ENCODE measurements at regions not wholly inside any gene's neighbourhood (a gene's known extent, or its start where the extent isn't known, plus 50 kb on each side); places are given as distances from the start of the nearest gene placed in this dataset.

DNA sequence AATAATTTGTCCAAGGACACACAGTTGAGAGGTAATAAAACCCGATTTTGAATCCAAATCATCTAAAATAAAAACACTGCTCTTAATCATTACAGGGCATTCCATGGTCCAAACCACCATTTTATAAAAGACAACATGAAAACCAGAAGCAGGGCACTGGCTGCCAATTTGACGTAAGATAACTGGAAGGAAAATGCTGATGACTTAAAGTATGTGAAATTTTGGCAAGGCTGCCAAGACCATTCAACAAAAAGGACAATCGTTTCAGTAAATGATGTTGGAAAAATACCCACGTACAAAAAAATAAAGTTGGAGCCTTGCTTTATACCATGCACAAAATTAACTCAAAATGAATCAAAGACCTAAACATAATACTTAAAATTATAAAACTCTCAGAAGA is 344.4 kb downstream of the RAPGEF2 start:
- no peaks in the 10 kb centered on the region for H3K9me3 Mint-ChIP-seq (ENCODE audit: insufficient read depth)
- intact Hi-C loops (cut with micrococcal nuclease), result loop anchor here (5.0 kb wide), 1 partner anchor 1195 kb away; no protein-coding TSS in a partner anchor

DNA sequence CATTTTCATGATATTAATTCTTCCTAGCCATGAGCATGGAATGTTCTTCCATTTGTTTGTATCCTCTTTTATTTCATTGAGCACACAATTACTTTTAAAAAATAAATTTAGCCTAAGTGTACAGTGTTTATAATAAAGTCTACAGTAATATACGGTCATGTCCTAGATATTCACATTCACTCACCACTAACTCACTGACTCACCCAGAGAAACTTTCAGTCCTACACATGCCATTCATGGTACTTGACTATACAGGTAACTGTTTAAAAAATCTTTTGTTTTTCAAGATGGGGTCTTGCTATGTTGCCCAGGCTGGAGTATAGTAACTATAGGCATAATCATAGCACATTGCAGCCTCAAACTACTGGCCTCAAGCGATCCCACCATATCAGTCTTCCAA is 348.1 kb downstream of the RAPGEF2 start:
- no peak overlapping the region for H3K4me2 ChIP-seq (replicated peaks; ENCODE audit: low read depth, low read length, poor library complexity, severe bottlenecking)
- no CpG with 5 or more reads among the region's 2 CpGs for WGBS (ENCODE audit: insufficient coverage)
- Mint-ChIP-seq H3K4me3 (no peak overlapping the region), H3K4me1 (no peaks in the 10 kb centered on the region), H3K27ac (no peak overlapping the region), H3K27me3 (peaks cover 16% of the 10 kb centered on the region), H3K9me3 (ENCODE audit: insufficient read depth) (no peaks in the 10 kb centered on the region)
- no peak overlapping the region for H3K27ac ChIP-seq (ENCODE audit: low read length in 2 of 2)
- intact Hi-C loops (cut with micrococcal nuclease), result no loop called here
- POLR2A ChIA-PET, result no interaction called here
- no peaks in the 10 kb centered on the region for H3K9me3 ChIP-seq (ENCODE audit: control extremely low read depth in 1 of 3, control insufficient read depth in 2 of 3, insufficient read depth in 1 of 3, low read length in 2 of 3)
- no peak overlapping the region for H3K4me3 ChIP-seq (ENCODE audit: control extremely low read depth in 1 of 5, extremely low read depth in 1 of 5, insufficient read depth in 1 of 5, low read depth in 2 of 5, low read length in 4 of 5)
- no peak overlapping the region for H2AFZ ChIP-seq (ENCODE audit: insufficient read depth, low read depth, low read length, poor library complexity, severe bottlenecking)
- no peaks in the 10 kb centered on the region for H3K27me3 ChIP-seq (replicated peaks in 1 of 4; ENCODE audit: control extremely low read depth in 1 of 4, control insufficient read depth in 3 of 4, insufficient read depth in 4 of 4, low read length in 3 of 4)
- no peak overlapping the region for H3K9ac ChIP-seq (ENCODE audit: low read length)
- no peak for TF ChIP-seq EZH2 (IDR thresholded peaks at IDR 0.05; ENCODE audit: borderline replicate concordance, insufficient read depth, low read depth, low read length, poor library complexity, severe bottlenecking)
- TF ChIP-seq CTCF (IDR thresholded peaks at IDR 0.05), result no peak
- H3K79me2 ChIP-seq (ENCODE audit: control insufficient read depth, insufficient read depth, low read length), result no peaks in the 10 kb centered on the region
- no peak for DNase-seq
- no peaks in the 10 kb centered on the region for H3K36me3 ChIP-seq (replicated peaks in 1 of 2; ENCODE audit: control extremely low read depth in 1 of 2, control insufficient read depth in 1 of 2, extremely low read depth in 1 of 2, insufficient read depth in 2 of 2, low read length in 1 of 2)
- H3K4me1 ChIP-seq (ENCODE audit: control insufficient read depth in 2 of 2, insufficient read depth in 2 of 2, low read length in 2 of 2), result no peaks in the 10 kb centered on the region
- no peak for ATAC-seq (ENCODE audit: low read depth)
- H4K20me1 ChIP-seq (ENCODE audit: control insufficient read depth, insufficient read depth, low read length, poor library complexity, severe bottlenecking), result no peaks in the 10 kb centered on the region
- CTCF ChIA-PET, result no interaction called here

More for the DNA sequence above, 344.4 kb downstream of the RAPGEF2 start:
- Mint-ChIP-seq H3K27ac (no peak overlapping the region), H3K4me1 (no peaks in the 10 kb centered on the region), H3K4me3 (no peak overlapping the region), H3K27me3 (peaks cover 22% of the 10 kb centered on the region)
- Histone ChIP-seq H3K4me1 (ENCODE audit: control insufficient read depth in 2 of 2, insufficient read depth in 2 of 2, low read length in 2 of 2) (no peaks in the 10 kb centered on the region), H3K27me3 (replicated peaks in 1 of 4; ENCODE audit: control extremely low read depth in 1 of 4, control insufficient read depth in 3 of 4, insufficient read depth in 4 of 4, low read length in 3 of 4) (no peaks in the 10 kb centered on the region), H3K4me3 (ENCODE audit: control extremely low read depth in 1 of 5, extremely low read depth in 1 of 5, insufficient read depth in 1 of 5, low read depth in 2 of 5, low read length in 4 of 5) (no peak overlapping the region), H3K9me3 (ENCODE audit: control extremely low read depth in 1 of 3, control insufficient read depth in 2 of 3, insufficient read depth in 1 of 3, low read length in 2 of 3) (no peaks in the 10 kb centered on the region), H4K20me1 (ENCODE audit: control insufficient read depth, insufficient read depth, low read length, poor library complexity, severe bottlenecking) (no peaks in the 10 kb centered on the region), H3K4me2 (replicated peaks; ENCODE audit: low read depth, low read length, poor library complexity, severe bottlenecking) (no peak overlapping the region), H3K9ac (ENCODE audit: low read length) (no peak overlapping the region), H3K27ac (ENCODE audit: low read length in 2 of 2) (no peak overlapping the region), H3K36me3 (replicated peaks in 1 of 2; ENCODE audit: control extremely low read depth in 1 of 2, control insufficient read depth in 1 of 2, extremely low read depth in 1 of 2, insufficient read depth in 2 of 2, low read length in 1 of 2) (no peaks in the 10 kb centered on the region), H3K79me2 (ENCODE audit: control insufficient read depth, insufficient read depth, low read length) (no peaks in the 10 kb centered on the region), H2AFZ (ENCODE audit: insufficient read depth, low read depth, low read length, poor library complexity, severe bottlenecking) (no peak overlapping the region)
- DNase-seq (no peak), ATAC-seq (ENCODE audit: low read depth) (no peak)
- WGBS (ENCODE audit: insufficient coverage), result 100% methylated on average over 1 of the region's 4 CpGs
- TF ChIP-seq CTCF (IDR thresholded peaks at IDR 0.05) (no peak), EZH2 (IDR thresholded peaks at IDR 0.05; ENCODE audit: borderline replicate concordance, insufficient read depth, low read depth, low read length, poor library complexity, severe bottlenecking) (no peak)
- ChIA-PET CTCF (no interaction called here), POLR2A (no interaction called here)

Measured in B cell (primary cell).